Thyroid gland (tissue), 4 donors: ENCODE measurements at regions not wholly inside any gene's neighbourhood (a gene's known extent, or its start where the extent isn't known, plus 50 kb on each side); places are given as distances from the start of the nearest gene placed in this dataset.

ENCODE experiments used
- CTCF ChIP-seq, 6 experiments: fragments of 200-600 bp in 3 of 6; fragments of 450-650 bp in 3 of 6; sonication (generic) in 3 of 6; IDR thresholded peaks; one replicate each; pipeline ENCODE4 v1.5.1; 2016 to 2019; ENCODE audit warnings: antibody characterized with exemption in 6 of 6, mild to moderate bottlenecking in 2 of 6, inconsistent platforms in 1 of 6, moderate library complexity in 1 of 6
- POLR2A ChIP-seq, 2 donors: fragments of 450-650 bp; IDR thresholded peaks; one replicate each; pipeline ENCODE4 v1.6.1; 2017; ENCODE audit warnings: antibody characterized with exemption in 2 of 2, mild to moderate bottlenecking in 2 of 2, moderate library complexity in 1 of 2

- TF ChIP-seq CTCF (IDR thresholded peaks at IDR 0.05): no peak
- TF ChIP-seq POLR2A (IDR thresholded peaks at IDR 0.05): no peak
Observed at GRCh38 chr9:530681-531080, 310.8 kb upstream of the DMRT1 start.
